ENCODE measurements at regions not wholly inside any gene's neighbourhood (a gene's known extent, or its start where the extent isn't known, plus 50 kb on each side); places are given as distances from the start of the nearest gene placed in this dataset.

- Histone ChIP-seq H3K9ac (ENCODE audit: insufficient read depth, low read depth, low read length) (no peak overlapping the region), H4K20me1 (ENCODE audit: insufficient read depth, low read length) (no peaks in the 10 kb centered on the region), H3K4me2 (ENCODE audit: low read depth, low read length) (no peak overlapping the region), H3K4me3 (replicated peaks in 1 of 3; ENCODE audit: insufficient read depth in 1 of 3, low read depth in 2 of 3, low read length in 3 of 3) (no peak overlapping the region), H3K4me1 (ENCODE audit: insufficient read depth, low read length) (no peaks in the 10 kb centered on the region), H2AFZ (ENCODE audit: low read length) (no peak overlapping the region), H3K27me3 (ENCODE audit: control insufficient read depth in 1 of 2, insufficient read depth in 2 of 2, low read length in 2 of 2) (no peaks in the 10 kb centered on the region), H3K79me2 (ENCODE audit: insufficient read depth, low read length) (no peaks in the 10 kb centered on the region), H3K9me3 (ENCODE audit: low read length) (no peaks in the 10 kb centered on the region), H3K36me3 (replicated peaks in 1 of 2; ENCODE audit: control insufficient read depth in 1 of 2, insufficient read depth in 2 of 2, low read length in 2 of 2) (no peaks in the 10 kb centered on the region), H3K27ac (ENCODE audit: extremely low read length, insufficient read depth, low read length) (no peak overlapping the region)
- no peak for ATAC-seq
- no peak for DNase-seq (ENCODE audit: low spot score)
- in situ Hi-C loops (cut with HindIII; ENCODE audit: extremely low pct_ligation_motif_present, low pct_unique_long_range_greater_than_20kb) = no loop called here
- FAIRE-seq = no peak
- TF ChIP-seq KMT2A (CRISPR knock-in tag; IDR thresholded peaks at IDR 0.05) = no peak
- no peak for TF ChIP-seq KLF12 (CRISPR knock-in tag; IDR thresholded peaks at IDR 0.05; ENCODE audit: borderline replicate concordance)
- no peak for TF ChIP-seq ZNF839 (CRISPR knock-in tag; IDR thresholded peaks at IDR 0.05; ENCODE audit: borderline replicate concordance)
- TF ChIP-seq MAX (IDR thresholded peaks at IDR 0.05) = no peak
- TF ChIP-seq, protein P1, sequence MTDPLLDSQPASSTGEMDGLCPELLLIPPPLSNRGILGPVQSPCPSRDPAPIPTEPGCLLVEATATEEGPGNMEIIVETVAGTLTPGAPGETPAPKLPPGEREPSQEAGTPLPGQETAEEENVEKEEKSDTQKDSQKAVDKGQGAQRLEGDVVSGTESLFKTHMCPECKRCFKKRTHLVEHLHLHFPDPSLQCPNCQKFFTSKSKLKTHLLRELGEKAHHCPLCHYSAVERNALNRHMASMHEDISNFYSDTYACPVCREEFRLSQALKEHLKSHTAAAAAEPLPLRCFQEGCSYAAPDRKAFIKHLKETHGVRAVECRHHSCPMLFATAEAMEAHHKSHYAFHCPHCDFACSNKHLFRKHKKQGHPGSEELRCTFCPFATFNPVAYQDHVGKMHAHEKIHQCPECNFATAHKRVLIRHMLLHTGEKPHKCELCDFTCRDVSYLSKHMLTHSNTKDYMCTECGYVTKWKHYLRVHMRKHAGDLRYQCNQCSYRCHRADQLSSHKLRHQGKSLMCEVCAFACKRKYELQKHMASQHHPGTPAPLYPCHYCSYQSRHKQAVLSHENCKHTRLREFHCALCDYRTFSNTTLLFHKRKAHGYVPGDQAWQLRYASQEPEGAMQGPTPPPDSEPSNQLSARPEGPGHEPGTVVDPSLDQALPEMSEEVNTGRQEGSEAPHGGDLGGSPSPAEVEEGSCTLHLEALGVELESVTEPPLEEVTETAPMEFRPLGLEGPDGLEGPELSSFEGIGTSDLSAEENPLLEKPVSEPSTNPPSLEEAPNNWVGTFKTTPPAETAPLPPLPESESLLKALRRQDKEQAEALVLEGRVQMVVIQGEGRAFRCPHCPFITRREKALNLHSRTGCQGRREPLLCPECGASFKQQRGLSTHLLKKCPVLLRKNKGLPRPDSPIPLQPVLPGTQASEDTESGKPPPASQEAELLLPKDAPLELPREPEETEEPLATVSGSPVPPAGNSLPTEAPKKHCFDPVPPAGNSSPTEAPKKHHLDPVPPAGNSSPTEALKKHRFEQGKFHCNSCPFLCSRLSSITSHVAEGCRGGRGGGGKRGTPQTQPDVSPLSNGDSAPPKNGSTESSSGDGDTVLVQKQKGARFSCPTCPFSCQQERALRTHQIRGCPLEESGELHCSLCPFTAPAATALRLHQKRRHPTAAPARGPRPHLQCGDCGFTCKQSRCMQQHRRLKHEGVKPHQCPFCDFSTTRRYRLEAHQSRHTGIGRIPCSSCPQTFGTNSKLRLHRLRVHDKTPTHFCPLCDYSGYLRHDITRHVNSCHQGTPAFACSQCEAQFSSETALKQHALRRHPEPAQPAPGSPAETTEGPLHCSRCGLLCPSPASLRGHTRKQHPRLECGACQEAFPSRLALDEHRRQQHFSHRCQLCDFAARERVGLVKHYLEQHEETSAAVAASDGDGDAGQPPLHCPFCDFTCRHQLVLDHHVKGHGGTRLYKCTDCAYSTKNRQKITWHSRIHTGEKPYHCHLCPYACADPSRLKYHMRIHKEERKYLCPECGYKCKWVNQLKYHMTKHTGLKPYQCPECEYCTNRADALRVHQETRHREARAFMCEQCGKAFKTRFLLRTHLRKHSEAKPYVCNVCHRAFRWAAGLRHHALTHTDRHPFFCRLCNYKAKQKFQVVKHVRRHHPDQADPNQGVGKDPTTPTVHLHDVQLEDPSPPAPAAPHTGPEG (CRISPR knock-in tag; IDR thresholded peaks at IDR 0.05) = no peak
- TF ChIP-seq ZNF891 (CRISPR knock-in tag; IDR thresholded peaks at IDR 0.05) = no peak
- no peak for TF ChIP-seq TOPORS (CRISPR knock-in tag; IDR thresholded peaks at IDR 0.05)
- no peak for TF ChIP-seq ZNF616 (CRISPR knock-in tag; IDR thresholded peaks at IDR 0.05; ENCODE audit: low read depth)
- TF ChIP-seq ZMAT3 (CRISPR knock-in tag; conservative IDR thresholded peaks at IDR 0.05) = no peak
- no peak for TF ChIP-seq ZNF10 (CRISPR knock-in tag; IDR thresholded peaks at IDR 0.05; ENCODE audit: borderline replicate concordance, low read depth)
- TF ChIP-seq KLF13 (CRISPR knock-in tag; IDR thresholded peaks at IDR 0.05) = no peak
- no peak for TF ChIP-seq ZSCAN21 (CRISPR knock-in tag; IDR thresholded peaks at IDR 0.05; ENCODE audit: borderline replicate concordance)
- no TSS peak for BruUV-seq (replicated peaks)
- CTCF ChIA-PET (ENCODE audit: low intra/inter-chr PET ratio, low total read pairs) = no interaction called here
- POLR2A ChIA-PET = no interaction called here
- WGBS (ENCODE audit: low lambda C conversion rate) = no CpG with 5 or more reads among the region's 1 CpG
- intact Hi-C loops (cut with micrococcal nuclease; ENCODE audit: unreplicated experiment) = no loop called here
Observed at GRCh38 chrX:40247382-40247781, 149.6 kb upstream of the BCOR start.

Data from HepG2 (cell line).